ENCODE measurements at regions not wholly inside any gene's neighbourhood (a gene's known extent, or its start where the extent isn't known, plus 50 kb on each side); places are given as distances from the start of the nearest gene placed in this dataset.

- no peak for DNase-seq (ENCODE audit: low spot score in 2 of 2)
- TF ChIP-seq, protein P1, sequence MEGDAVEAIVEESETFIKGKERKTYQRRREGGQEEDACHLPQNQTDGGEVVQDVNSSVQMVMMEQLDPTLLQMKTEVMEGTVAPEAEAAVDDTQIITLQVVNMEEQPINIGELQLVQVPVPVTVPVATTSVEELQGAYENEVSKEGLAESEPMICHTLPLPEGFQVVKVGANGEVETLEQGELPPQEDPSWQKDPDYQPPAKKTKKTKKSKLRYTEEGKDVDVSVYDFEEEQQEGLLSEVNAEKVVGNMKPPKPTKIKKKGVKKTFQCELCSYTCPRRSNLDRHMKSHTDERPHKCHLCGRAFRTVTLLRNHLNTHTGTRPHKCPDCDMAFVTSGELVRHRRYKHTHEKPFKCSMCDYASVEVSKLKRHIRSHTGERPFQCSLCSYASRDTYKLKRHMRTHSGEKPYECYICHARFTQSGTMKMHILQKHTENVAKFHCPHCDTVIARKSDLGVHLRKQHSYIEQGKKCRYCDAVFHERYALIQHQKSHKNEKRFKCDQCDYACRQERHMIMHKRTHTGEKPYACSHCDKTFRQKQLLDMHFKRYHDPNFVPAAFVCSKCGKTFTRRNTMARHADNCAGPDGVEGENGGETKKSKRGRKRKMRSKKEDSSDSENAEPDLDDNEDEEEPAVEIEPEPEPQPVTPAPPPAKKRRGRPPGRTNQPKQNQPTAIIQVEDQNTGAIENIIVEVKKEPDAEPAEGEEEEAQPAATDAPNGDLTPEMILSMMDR (IDR thresholded peaks at IDR 0.05): no peak
- intact Hi-C loops (cut with DNase I; ENCODE audit: low total_unique reads): no loop called here
- no peak overlapping the region for H3K4me3 ChIP-seq (ENCODE audit: low read depth, poor library complexity, severe bottlenecking)
Observed at GRCh38 chr21:31577271-31577670, 82.2 kb upstream of the SOD1 start.

DNA sequence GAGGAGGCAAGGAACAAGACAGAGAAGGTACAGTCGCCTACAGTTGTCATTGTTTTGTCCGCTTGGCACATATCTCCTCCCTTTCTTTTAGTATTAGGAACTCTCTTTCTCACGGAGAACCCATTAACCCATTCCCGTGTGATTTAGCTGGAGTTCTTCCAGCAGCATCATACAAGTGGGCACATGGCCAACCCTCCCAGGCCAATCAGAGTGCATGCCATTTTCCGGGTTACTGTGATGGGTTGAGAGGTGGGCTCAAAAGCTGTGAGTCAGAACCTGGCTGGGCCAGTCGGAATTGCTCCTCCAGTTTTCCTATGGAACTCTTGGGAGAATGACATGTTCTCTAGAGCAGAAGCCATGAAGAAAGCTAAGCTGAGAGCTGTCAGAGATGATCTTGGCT lies 83.1 kb upstream of the SOD1 start:
- TF ChIP-seq, protein P1 (IDR thresholded peaks at IDR 0.05): no peak
- no peak for TF ChIP-seq POLR2A (IDR thresholded peaks at IDR 0.05)
- intact Hi-C loops (cut with DNase I; ENCODE audit: low total_unique reads): no loop called here
- 49 to 50% methylated on average over 6 of the region's 6 CpGs for WGBS, 2 donors
- no peak overlapping the region for H3K4me3 ChIP-seq (ENCODE audit: low read depth, poor library complexity, severe bottlenecking)
- no peak for DNase-seq (ENCODE audit: low spot score in 2 of 2)

- TF ChIP-seq, protein P1 (IDR thresholded peaks at IDR 0.05): no peak
- no peak for TF ChIP-seq POLR2A (IDR thresholded peaks at IDR 0.05)
- 96 to 100% methylated on average over 2 of the region's 2 CpGs for WGBS, 2 donors
- no peak for DNase-seq (ENCODE audit: low spot score in 2 of 2)
- intact Hi-C loops (cut with DNase I; ENCODE audit: low total_unique reads): no loop called here
- H3K4me3 ChIP-seq (ENCODE audit: low read depth, poor library complexity, severe bottlenecking): no peak overlapping the region
Observed at GRCh38 chr21:31573217-31573616, 86.3 kb upstream of the SOD1 start.

DNA sequence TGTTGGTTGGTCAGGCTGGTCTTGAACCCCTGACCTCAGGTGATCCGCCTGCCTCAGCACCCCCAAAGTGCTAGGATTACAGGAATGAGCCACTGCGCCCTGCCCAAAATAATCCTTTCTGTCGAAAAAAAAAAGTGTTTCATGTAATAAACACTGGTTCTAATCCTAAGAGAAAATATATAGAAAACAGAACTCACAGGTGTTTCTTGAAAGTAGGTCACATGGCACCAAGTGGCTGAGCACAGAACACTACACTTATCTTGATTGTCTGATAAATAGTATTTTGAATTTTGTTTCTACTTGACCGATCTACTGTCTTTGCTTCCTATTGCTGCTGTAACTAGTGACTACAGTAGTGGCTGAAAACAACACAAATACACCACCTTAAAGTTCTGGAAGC lies 87.6 kb upstream of the SOD1 start:
- no peak for DNase-seq (ENCODE audit: low spot score in 2 of 2)
- TF ChIP-seq, protein P1 (IDR thresholded peaks at IDR 0.05): no peak
- TF ChIP-seq POLR2A (IDR thresholded peaks at IDR 0.05): no peak
- H3K4me3 ChIP-seq (ENCODE audit: low read depth, poor library complexity, severe bottlenecking): no peak overlapping the region
- intact Hi-C loops (cut with DNase I; ENCODE audit: low total_unique reads): no loop called here
- 88% methylated on average over 4 of the region's 4 CpGs for WGBS, 2 donors

DNA sequence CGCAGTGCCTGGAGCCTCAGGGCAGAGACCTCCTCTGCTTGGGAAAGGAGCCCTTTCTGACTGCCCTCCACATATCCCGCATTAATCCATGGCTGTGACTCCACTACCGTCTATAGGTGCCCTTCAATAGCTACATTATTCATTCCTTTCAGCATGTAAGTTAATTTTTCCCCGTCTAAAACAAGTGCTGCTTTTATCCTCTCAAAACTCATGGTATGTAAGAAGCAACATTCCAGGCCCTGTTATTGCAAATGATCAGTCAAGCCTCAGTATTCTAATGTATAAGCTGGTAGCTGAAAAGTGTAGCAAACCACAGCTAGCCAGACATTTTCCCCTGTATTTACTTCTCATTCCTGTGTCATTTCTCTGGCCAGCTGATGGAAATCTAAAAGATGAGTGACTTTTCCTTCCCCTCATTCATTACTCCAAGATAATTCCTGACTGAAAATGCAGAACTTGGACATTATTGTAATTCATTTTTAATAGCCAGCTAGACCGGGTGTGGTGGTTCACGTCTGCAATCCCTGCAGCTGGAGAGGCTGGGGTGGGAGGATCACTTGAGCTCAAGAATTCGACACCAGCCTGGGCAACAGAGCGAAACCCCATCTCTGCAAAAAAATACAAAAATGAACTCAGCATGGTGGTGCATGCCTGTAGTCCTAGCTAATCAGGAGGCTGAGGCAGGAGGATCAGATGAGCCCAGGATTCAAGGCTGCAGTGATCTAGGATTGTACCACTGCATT lies 88.5 kb upstream of the SOD1 start:
- TF ChIP-seq POLR2A (IDR thresholded peaks at IDR 0.05): no peak
- TF ChIP-seq, protein P1 (IDR thresholded peaks at IDR 0.05): no peak
- 63 to 72% methylated on average over 8 of the region's 8 CpGs for WGBS, 2 donors
- intact Hi-C loops (cut with DNase I; ENCODE audit: low total_unique reads): no loop called here
- DNase-seq (ENCODE audit: low spot score in 2 of 2): no peak
- no peak overlapping the region for H3K4me3 ChIP-seq (ENCODE audit: low read depth, poor library complexity, severe bottlenecking)

GRCh38 chr21:31566611-31567010 lies 92.9 kb upstream of the SOD1 start:
- H3K4me3 ChIP-seq (ENCODE audit: low read depth, poor library complexity, severe bottlenecking): no peak overlapping the region
- WGBS, 2 donors: 78 to 83% methylated on average over 7 of the region's 7 CpGs
- DNase-seq (ENCODE audit: low spot score in 2 of 2): no peak
- TF ChIP-seq, protein P1 (IDR thresholded peaks at IDR 0.05): no peak
- no peak for TF ChIP-seq POLR2A (IDR thresholded peaks at IDR 0.05)
- intact Hi-C loops (cut with DNase I; ENCODE audit: low total_unique reads): no loop called here

Data from lower leg skin (tissue), 4 donors.